ENCODE measurements at regions not wholly inside any gene's neighbourhood (a gene's known extent, or its start where the extent isn't known, plus 50 kb on each side); places are given as distances from the start of the nearest gene placed in this dataset.

GRCh38 chr1:17986156-17986555 lies 121.4 kb upstream of the IGSF21 start:
- FAIRE-seq (no peak), DNase-seq (ENCODE audit: low read depth in 1 of 2, low spot score in 2 of 2) (no peak)
- no peak overlapping the region for H2BK15ac ChIP-seq (ENCODE audit: low read length)
- no peak overlapping the region for H3K23ac ChIP-seq (ENCODE audit: insufficient read length)
- H4K5ac ChIP-seq (ENCODE audit: insufficient read length, low read depth, low read length): no peak overlapping the region
- H3K9ac ChIP-seq (replicated peaks in 1 of 4; ENCODE audit: extremely low read depth in 1 of 4, low read depth in 3 of 4, low read length in 3 of 4): no peak overlapping the region
- no peak overlapping the region for H4K91ac ChIP-seq (replicated peaks; ENCODE audit: insufficient read length, low read length)
- no peaks in the 10 kb centered on the region for H4K20me1 ChIP-seq (replicated peaks in 1 of 2; ENCODE audit: control insufficient read depth in 1 of 2, insufficient read depth in 2 of 2, low read length in 2 of 2)
- H3K18ac ChIP-seq (ENCODE audit: extremely low read depth, low read length): no peak overlapping the region
- no peaks in the 10 kb centered on the region for H3K9me3 ChIP-seq (ENCODE audit: insufficient read depth in 2 of 2, low read depth in 1 of 2, low read length in 1 of 2)
- H2AK5ac ChIP-seq (ENCODE audit: low read depth, low read length): no peak overlapping the region
- no peaks in the 10 kb centered on the region for H3K79me2 ChIP-seq (ENCODE audit: control insufficient read depth in 1 of 2, insufficient read depth in 2 of 2, low read length in 2 of 2)
- H4K8ac ChIP-seq (ENCODE audit: extremely low read depth, insufficient read depth, low read length): no peak overlapping the region
- no peaks in the 10 kb centered on the region; a peak in 1 of 7 replicates for H3K4me1 ChIP-seq (replicated peaks in 1 of 4; ENCODE audit: control insufficient read depth in 3 of 4, insufficient read depth in 4 of 4, low read length in 3 of 4)
- H3K14ac ChIP-seq (ENCODE audit: insufficient read length): no peak overlapping the region
- no peak overlapping the region for H2BK20ac ChIP-seq (ENCODE audit: low read length)
- no peaks in the 10 kb centered on the region for H3K79me1 ChIP-seq (ENCODE audit: low read depth, low read length)
- ChIA-PET POLR2A (ENCODE audit: partially characterized antibody) (no interaction called here), CTCF (ENCODE audit: partially characterized antibody) (interaction anchor here (1.1 to 3.8 kb wide), 10 partner anchors 13 to 137 kb away, joined by 3 to 36 read pairs (median 7); no protein-coding TSS in a partner anchor)
- no peak overlapping the region for H2BK120ac ChIP-seq (replicated peaks; ENCODE audit: low read depth, low read length)
- H2BK5ac ChIP-seq (ENCODE audit: low read depth, low read length): no peak overlapping the region
- no peak overlapping the region for H3K27ac ChIP-seq (ENCODE audit: low read depth, low read length)
- H3K23me2 ChIP-seq (ENCODE audit: low read depth, low read length): no peaks in the 10 kb centered on the region
- H3K4ac ChIP-seq (replicated peaks; ENCODE audit: insufficient read length, low read depth, low read length): no peak overlapping the region
- no peak overlapping the region for H2AFZ ChIP-seq (ENCODE audit: low read length)
- WGBS, 2 experiments (ENCODE audit: extremely low coverage in 1 of 2, insufficient coverage in 1 of 2, insufficient read length in 1 of 2, insufficient replicate concordance in 2 of 2, low coverage in 1 of 2, low lambda C conversion rate in 2 of 2, missing lambda C conversion rate in 1 of 2): 84% methylated on average over 9 of the region's 9 CpGs; no CpG with 5 or more reads in 1 of the 2 experiments
- no peak overlapping the region for H3K4me3 ChIP-seq (ENCODE audit: extremely low read depth in 1 of 4, insufficient read depth in 2 of 4, low read depth in 3 of 4, low read length in 4 of 4)
- H2BK12ac ChIP-seq (ENCODE audit: low read depth, low read length): no peak overlapping the region
- no peak overlapping the region for H3K56ac ChIP-seq (replicated peaks; ENCODE audit: insufficient read length, low read depth, low read length)
- no peaks in the 10 kb centered on the region; a peak in 1 of 7 replicates for H3K27me3 ChIP-seq (replicated peaks in 1 of 4; ENCODE audit: control insufficient read depth in 3 of 4, extremely low read depth in 1 of 4, insufficient read depth in 3 of 4, low read length in 3 of 4)
- H3K4me2 ChIP-seq (ENCODE audit: insufficient read depth in 1 of 2, low read depth in 2 of 2, low read length in 2 of 2): no peak overlapping the region
- no peaks in the 10 kb centered on the region for H3K36me3 ChIP-seq (ENCODE audit: control insufficient read depth in 2 of 4, insufficient read depth in 4 of 4, low read length in 3 of 4)
- TF ChIP-seq SIRT6 (IDR thresholded peaks at IDR 0.05; ENCODE audit: low read length) (no peak), BCL11A (IDR thresholded peaks at IDR 0.05; ENCODE audit: low read depth in 2 of 2, low read length in 2 of 2) (no peak), NRF1 (IDR thresholded peaks at IDR 0.05; ENCODE audit: low read depth, low read length) (no peak), USF2 (IDR thresholded peaks at IDR 0.05; ENCODE audit: low read length) (no peak), EZH2 (IDR thresholded peaks at IDR 0.05; ENCODE audit: low read depth, low read length, severe bottlenecking) (no peak), BACH1 (IDR thresholded peaks at IDR 0.05; ENCODE audit: low read length) (no peak), E2F6 (IDR thresholded peaks at IDR 0.05) (no peak), HDAC2 (IDR thresholded peaks at IDR 0.05; ENCODE audit: borderline replicate concordance in 1 of 2, low read depth in 2 of 2, low read length in 2 of 2) (no peak), MAX (IDR thresholded peaks at IDR 0.05) (no peak), CREB1 (IDR thresholded peaks at IDR 0.05) (no peak), EGR1 (IDR thresholded peaks at IDR 0.05; ENCODE audit: borderline replicate concordance, low read depth, low read length) (no peak), KDM4A (IDR thresholded peaks at IDR 0.05; ENCODE audit: low read depth, low read length, severe bottlenecking) (no peak), RXRA (IDR thresholded peaks at IDR 0.05; ENCODE audit: insufficient read depth, low read depth, low read length) (no peak)
